ENCODE measurements at regions not wholly inside any gene's neighbourhood (a gene's known extent, or its start where the extent isn't known, plus 50 kb on each side); places are given as distances from the start of the nearest gene placed in this dataset.

- TF ChIP-seq CREB1 (CRISPR knock-in tag; IDR thresholded peaks at IDR 0.05; ENCODE audit: low read depth) (no peak), EZH2 (IDR thresholded peaks at IDR 0.05; ENCODE audit: low read depth, unreplicated experiment) (no peak), ZNF114 (CRISPR knock-in tag; IDR thresholded peaks at IDR 0.05) (no peak), POLR2AphosphoS5 (IDR thresholded peaks at IDR 0.05; ENCODE audit: low read depth) (no peak), EZH2phosphoT487 (IDR thresholded peaks at IDR 0.05; ENCODE audit: unreplicated experiment) (no peak), NANOG (IDR thresholded peaks at IDR 0.05; ENCODE audit: borderline replicate concordance) (no peak)
Observed at GRCh38 chr12:107454109-107454830, 231.3 kb upstream of the PWP1 start (continued).

GRCh38 chr12:107457362-107457935 is 228.2 kb upstream of the PWP1 start:
- Histone ChIP-seq H3F3A (replicated peaks; ENCODE audit: low read depth) (no peaks in the 10 kb centered on the region), H3K79me2 (replicated peaks; ENCODE audit: insufficient read depth) (no peaks in the 10 kb centered on the region), H3K27me3 (ENCODE audit: insufficient read depth) (no peaks in the 10 kb centered on the region), H3K36me3 (ENCODE audit: insufficient read depth) (no peaks in the 10 kb centered on the region), H3K4me2 (no peak overlapping the region), H3K9me2 (ENCODE audit: insufficient read depth) (peaks cover 3% of the 10 kb centered on the region; the same call in 1 of the 2 replicates), H3K4me3 (no peak overlapping the region), H3K4me1 (ENCODE audit: insufficient read depth) (peaks cover 5% of the 10 kb centered on the region; the same call in 1 of the 2 replicates), H4K20me1 (replicated peaks; ENCODE audit: insufficient read depth) (no peaks in the 10 kb centered on the region), H3K27ac (ENCODE audit: low read depth) (no peak overlapping the region), H2AFZ (no peak overlapping the region)
- peaks cover 8% of the 10 kb centered on the region for H3K27me3 Mint-ChIP-seq (ENCODE audit: insufficient read depth, low read depth, poor library complexity)
- H3K27ac Mint-ChIP-seq = no peak overlapping the region
- ATAC-seq (no peak), DNase-seq (ENCODE audit: low spot score) (no peak)
- no peak overlapping the region for H3K4me3 Mint-ChIP-seq
- H3K36me3 Mint-ChIP-seq (ENCODE audit: low read depth) = no peaks in the 10 kb centered on the region
- peaks cover 10% of the 10 kb centered on the region; the same call in 2 of the 3 replicates for H3K4me1 Mint-ChIP-seq
- H3K9me3 Mint-ChIP-seq = no peaks in the 10 kb centered on the region; the same call in 2 of the 3 replicates
- TF ChIP-seq CTCF (conservative IDR thresholded peaks at IDR 0.05; ENCODE audit: low read depth in 2 of 2) (no peak), STAT1 (IDR thresholded peaks at IDR 0.05; ENCODE audit: unreplicated experiment) (no peak)

GRCh38 chr12:107458163-107458562 is 227.4 kb upstream of the PWP1 start:
- no peak overlapping the region for H3K4me2 ChIP-seq
- TF ChIP-seq, protein P1, sequence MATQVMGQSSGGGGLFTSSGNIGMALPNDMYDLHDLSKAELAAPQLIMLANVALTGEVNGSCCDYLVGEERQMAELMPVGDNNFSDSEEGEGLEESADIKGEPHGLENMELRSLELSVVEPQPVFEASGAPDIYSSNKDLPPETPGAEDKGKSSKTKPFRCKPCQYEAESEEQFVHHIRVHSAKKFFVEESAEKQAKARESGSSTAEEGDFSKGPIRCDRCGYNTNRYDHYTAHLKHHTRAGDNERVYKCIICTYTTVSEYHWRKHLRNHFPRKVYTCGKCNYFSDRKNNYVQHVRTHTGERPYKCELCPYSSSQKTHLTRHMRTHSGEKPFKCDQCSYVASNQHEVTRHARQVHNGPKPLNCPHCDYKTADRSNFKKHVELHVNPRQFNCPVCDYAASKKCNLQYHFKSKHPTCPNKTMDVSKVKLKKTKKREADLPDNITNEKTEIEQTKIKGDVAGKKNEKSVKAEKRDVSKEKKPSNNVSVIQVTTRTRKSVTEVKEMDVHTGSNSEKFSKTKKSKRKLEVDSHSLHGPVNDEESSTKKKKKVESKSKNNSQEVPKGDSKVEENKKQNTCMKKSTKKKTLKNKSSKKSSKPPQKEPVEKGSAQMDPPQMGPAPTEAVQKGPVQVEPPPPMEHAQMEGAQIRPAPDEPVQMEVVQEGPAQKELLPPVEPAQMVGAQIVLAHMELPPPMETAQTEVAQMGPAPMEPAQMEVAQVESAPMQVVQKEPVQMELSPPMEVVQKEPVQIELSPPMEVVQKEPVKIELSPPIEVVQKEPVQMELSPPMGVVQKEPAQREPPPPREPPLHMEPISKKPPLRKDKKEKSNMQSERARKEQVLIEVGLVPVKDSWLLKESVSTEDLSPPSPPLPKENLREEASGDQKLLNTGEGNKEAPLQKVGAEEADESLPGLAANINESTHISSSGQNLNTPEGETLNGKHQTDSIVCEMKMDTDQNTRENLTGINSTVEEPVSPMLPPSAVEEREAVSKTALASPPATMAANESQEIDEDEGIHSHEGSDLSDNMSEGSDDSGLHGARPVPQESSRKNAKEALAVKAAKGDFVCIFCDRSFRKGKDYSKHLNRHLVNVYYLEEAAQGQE (IDR thresholded peaks at IDR 0.05; ENCODE audit: unreplicated experiment) = no peak
- no peak for TF ChIP-seq ZNF114 (CRISPR knock-in tag; IDR thresholded peaks at IDR 0.05)
- no peaks in the 10 kb centered on the region for H3K79me2 ChIP-seq (replicated peaks; ENCODE audit: insufficient read depth)
- H3K27ac Mint-ChIP-seq = no peak overlapping the region
- H3K4me1 Mint-ChIP-seq = peaks cover 10% of the 10 kb centered on the region; the same call in 2 of the 3 replicates
- no peaks in the 10 kb centered on the region for H3K36me3 Mint-ChIP-seq (ENCODE audit: low read depth)
- no peaks in the 10 kb centered on the region for H4K20me1 ChIP-seq (replicated peaks; ENCODE audit: insufficient read depth)
- no peak overlapping the region for H3K4me3 ChIP-seq
- no peaks in the 10 kb centered on the region; the same call in 2 of the 3 replicates for H3K9me3 Mint-ChIP-seq
- DNase-seq (ENCODE audit: low spot score) (no peak), ATAC-seq (no peak)
- H3K27me3 Mint-ChIP-seq (ENCODE audit: insufficient read depth, low read depth, poor library complexity) = peaks cover 5% of the 10 kb centered on the region
- H3K27me3 ChIP-seq (ENCODE audit: insufficient read depth) = no peaks in the 10 kb centered on the region
- no peak overlapping the region for H2AFZ ChIP-seq
- no peaks in the 10 kb centered on the region for H3K36me3 ChIP-seq (ENCODE audit: insufficient read depth)
- peaks cover 10% of the 10 kb centered on the region for H3K9me2 ChIP-seq (ENCODE audit: insufficient read depth)
- H3K4me1 ChIP-seq (ENCODE audit: insufficient read depth) = peaks cover 5% of the 10 kb centered on the region; the same call in 1 of the 2 replicates
- no peaks in the 10 kb centered on the region for H3F3A ChIP-seq (replicated peaks; ENCODE audit: low read depth)
- no peak overlapping the region for H3K4me3 Mint-ChIP-seq
- H3K27ac ChIP-seq (ENCODE audit: low read depth) = no peak overlapping the region

All from GM23338 (cell line).